CD8-positive, alpha-beta memory T cell (primary cell): ENCODE measurements at regions not wholly inside any gene's neighbourhood (a gene's known extent, or its start where the extent isn't known, plus 50 kb on each side); places are given as distances from the start of the nearest gene placed in this dataset.

ENCODE experiments used
- CTCF ChIA-PET: fragments of 350-600 bp; sonication (Branson Sonifier 250); formaldehyde crosslinking; loops from one replicate; lab custom pipeline; 2021; ENCODE audit warnings: antibody characterized with exemption; lab: Charles Lee
- POLR2A ChIA-PET: fragments of 350-600 bp; sonication (Branson Sonifier 250); formaldehyde crosslinking; loops from one replicate; lab custom pipeline; 2021; ENCODE audit warnings: antibody characterized with exemption; lab: Charles Lee
- DNase-seq, 5 donors: peaks; one replicate each; pipeline versions ENCODE4 v3.0.0 to v3.0.0-alpha.2; 2020 to 2022; ENCODE audit warnings: mixed read lengths in 1 of 5
- H3K27ac ChIP-seq: one replicate; pipeline ENCODE4 v1.7.0; 2013; ENCODE audit warnings: low read depth, mild to moderate bottlenecking, low read length, moderate library complexity
- H3K27me3 ChIP-seq: 2 replicates; pipeline ENCODE4 v1.7.0; 2013; ENCODE audit warnings: low read length, mild to moderate bottlenecking; ENCODE audit not compliant: insufficient read depth, poor library complexity, severe bottlenecking
- H3K36me3 ChIP-seq: 2 replicates; pipeline ENCODE4 v1.7.0; 2013; ENCODE audit warnings: mild to moderate bottlenecking, low read length, moderate library complexity; ENCODE audit not compliant: insufficient read depth
- H3K4me1 ChIP-seq: 2 replicates; pipeline ENCODE4 v1.7.0; 2013; ENCODE audit warnings: mild to moderate bottlenecking, low read length, moderate library complexity; ENCODE audit not compliant: insufficient read depth
- H3K4me3 ChIP-seq: 2 replicates; pipeline ENCODE4 v1.7.0; 2013; ENCODE audit warnings: mild to moderate bottlenecking, low read length
- H3K9me3 ChIP-seq: 2 replicates; pipeline ENCODE4 v1.7.0; 2013; ENCODE audit warnings: mild to moderate bottlenecking, low read length
- H3K27ac Mint-ChIP-seq, 8 donors: one replicate each; pipeline ENCODE4 v1.8.0; 2020 to 2021; ENCODE audit warnings: mixed read lengths in 8 of 8, mild to moderate bottlenecking in 6 of 8, inconsistent platforms in 3 of 8, moderate library complexity in 3 of 8
- H3K27me3 Mint-ChIP-seq, 2 donors: one replicate each; pipeline ENCODE4 v1.8.0; 2020 to 2021; ENCODE audit warnings: mixed read lengths in 2 of 2, mild to moderate bottlenecking in 1 of 2, moderate library complexity in 1 of 2
- H3K36me3 Mint-ChIP-seq, 3 donors: one replicate each; pipeline ENCODE4 v1.8.0; 2020 to 2021; ENCODE audit warnings: mixed read lengths in 3 of 3, inconsistent platforms in 1 of 3, mild to moderate bottlenecking in 1 of 3
- H3K4me1 Mint-ChIP-seq, 3 donors: one replicate each; pipeline ENCODE4 v1.8.0; 2020 to 2021; ENCODE audit warnings: mixed read lengths in 3 of 3, inconsistent platforms in 1 of 3, mild to moderate bottlenecking in 1 of 3
- H3K4me3 Mint-ChIP-seq, 7 donors: one replicate each; pipeline ENCODE4 v1.8.0; 2020 to 2021; ENCODE audit warnings: mixed read lengths in 7 of 7, mild to moderate bottlenecking in 6 of 7, moderate library complexity in 4 of 7, inconsistent platforms in 2 of 7
- H3K9me3 Mint-ChIP-seq, 5 donors: one replicate each; pipeline ENCODE4 v1.8.0; 2020 to 2022; ENCODE audit warnings: mixed read lengths in 5 of 5, mild to moderate bottlenecking in 3 of 5, moderate library complexity in 2 of 5, inconsistent platforms in 1 of 5

DNA sequence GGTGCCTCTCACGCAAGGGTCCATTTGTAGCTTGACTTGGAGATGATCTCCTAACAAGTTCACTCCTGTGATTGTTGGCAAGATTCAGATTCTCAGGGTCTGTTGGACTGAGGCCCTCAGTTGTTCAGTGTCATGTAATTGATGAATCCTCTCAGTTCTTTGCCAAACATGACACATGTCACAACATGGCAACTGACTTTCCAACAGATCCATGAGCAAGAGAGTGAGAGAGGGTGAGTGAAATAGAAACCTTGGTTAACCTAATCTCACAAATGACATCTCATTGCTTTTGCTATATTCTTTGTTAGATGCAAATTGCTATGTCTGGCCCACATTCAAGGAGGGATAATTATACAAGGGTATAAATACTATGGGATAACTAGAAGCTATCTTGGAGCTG lies 231.0 kb upstream of the PCDH10 start:
- Histone ChIP-seq H3K4me1 (no peaks in the 10 kb centered on the region), H3K36me3 (no peaks in the 10 kb centered on the region), H3K27ac (no peak overlapping the region), H3K27me3 (no peaks in the 10 kb centered on the region), H3K4me3 (no peak overlapping the region), H3K9me3 (no peaks in the 10 kb centered on the region)
- ChIA-PET CTCF (no interaction called here), POLR2A (no interaction called here)
- Mint-ChIP-seq H3K9me3 (peaks cover 0 to 9% (median 2%) of the 10 kb centered on the region in 5 donors), H3K36me3 (no peaks in the 10 kb centered on the region), H3K4me1 (no peaks in the 10 kb centered on the region), H3K4me3 (no peak overlapping the region), H3K27me3 (no peaks in the 10 kb centered on the region), H3K27ac (no peak overlapping the region)
- DNase-seq: no peak

DNA sequence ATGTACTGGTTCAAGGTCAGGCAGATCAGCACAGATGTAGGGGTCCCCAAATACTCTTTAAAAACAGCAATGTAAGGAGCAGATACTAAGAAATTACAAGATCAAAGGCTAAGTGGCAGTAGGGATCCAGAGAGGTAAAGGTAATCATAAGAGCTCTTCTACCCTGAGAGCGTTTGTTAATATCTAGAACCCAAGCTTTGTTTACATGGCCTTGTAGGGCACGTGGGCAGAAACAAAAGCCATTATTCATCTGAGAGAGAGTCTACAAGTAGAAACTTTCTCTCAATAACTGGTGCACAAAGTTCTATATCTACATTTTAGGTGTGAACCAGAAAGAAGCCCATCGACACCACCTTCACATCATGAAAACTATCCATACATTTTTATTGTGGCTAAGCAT lies 225.6 kb upstream of the PCDH10 start:
- H3K4me1 ChIP-seq: no peaks in the 10 kb centered on the region
- H3K27me3 ChIP-seq: no peaks in the 10 kb centered on the region
- ChIA-PET POLR2A (no interaction called here), CTCF (no interaction called here)
- no peak for DNase-seq
- Mint-ChIP-seq H3K9me3 (peaks cover 0 to 9% (median 4%) of the 10 kb centered on the region in 5 donors), H3K4me3 (no peak overlapping the region), H3K27ac (no peak overlapping the region), H3K36me3 (no peaks in the 10 kb centered on the region), H3K27me3 (peaks cover 0 to 1% of the 10 kb centered on the region in 2 donors), H3K4me1 (no peaks in the 10 kb centered on the region)
- H3K4me3 ChIP-seq: no peak overlapping the region
- H3K27ac ChIP-seq: no peak overlapping the region
- no peaks in the 10 kb centered on the region for H3K9me3 ChIP-seq
- H3K36me3 ChIP-seq: no peaks in the 10 kb centered on the region

DNA sequence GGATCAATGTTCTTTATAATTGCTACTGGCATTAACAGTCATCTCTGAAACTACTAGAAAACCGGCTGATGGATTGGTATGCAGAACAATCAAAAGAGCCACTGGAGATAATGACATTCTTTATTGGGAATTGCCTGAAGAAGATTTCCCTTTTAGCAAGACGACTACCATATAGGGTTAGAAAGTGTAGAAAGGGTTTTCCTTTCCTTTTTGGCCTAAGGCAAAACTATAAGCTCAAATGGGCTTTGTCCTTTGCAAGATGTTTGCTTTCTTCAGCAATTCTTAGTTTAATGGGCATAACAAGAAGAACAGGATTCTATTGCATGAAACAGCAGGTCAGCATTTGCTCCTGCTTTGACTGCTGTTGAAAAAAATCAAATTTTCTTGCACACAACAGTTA lies 214.2 kb upstream of the PCDH10 start:
- DNase-seq: no peak
- Histone ChIP-seq H3K4me3 (no peak overlapping the region), H3K4me1 (no peaks in the 10 kb centered on the region), H3K36me3 (no peaks in the 10 kb centered on the region), H3K27me3 (no peaks in the 10 kb centered on the region), H3K9me3 (no peaks in the 10 kb centered on the region), H3K27ac (no peak overlapping the region)
- H3K4me3 Mint-ChIP-seq: no peak overlapping the region
- H3K9me3 Mint-ChIP-seq: peaks cover 2 to 10% (median 5%) of the 10 kb centered on the region in 5 donors
- no peak overlapping the region for H3K27ac Mint-ChIP-seq
- H3K4me1 Mint-ChIP-seq: no peaks in the 10 kb centered on the region
- ChIA-PET POLR2A (no interaction called here), CTCF (no interaction called here)
- H3K27me3 Mint-ChIP-seq: no peaks in the 10 kb centered on the region
- H3K36me3 Mint-ChIP-seq: no peaks in the 10 kb centered on the region

DNA sequence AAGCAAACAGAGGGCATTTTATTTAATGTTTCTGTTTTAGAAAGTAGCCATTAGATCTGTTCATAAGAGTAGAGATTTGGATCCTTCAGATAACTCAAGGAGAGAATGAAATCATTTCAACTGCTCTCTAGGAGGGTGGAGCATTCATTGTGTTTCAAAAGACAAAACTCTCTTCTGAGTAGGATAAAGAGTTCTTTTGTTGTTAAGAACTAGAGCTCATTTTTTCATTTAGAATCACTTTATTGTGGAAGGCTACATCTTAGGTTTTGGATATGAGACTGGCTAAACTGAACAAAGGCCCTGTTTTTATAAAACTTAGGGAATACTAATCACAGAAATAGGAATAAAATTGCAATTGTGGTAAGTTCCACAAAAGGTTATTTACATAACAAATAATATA lies 193.9 kb upstream of the PCDH10 start:
- no peaks in the 10 kb centered on the region for H3K36me3 Mint-ChIP-seq

DNA sequence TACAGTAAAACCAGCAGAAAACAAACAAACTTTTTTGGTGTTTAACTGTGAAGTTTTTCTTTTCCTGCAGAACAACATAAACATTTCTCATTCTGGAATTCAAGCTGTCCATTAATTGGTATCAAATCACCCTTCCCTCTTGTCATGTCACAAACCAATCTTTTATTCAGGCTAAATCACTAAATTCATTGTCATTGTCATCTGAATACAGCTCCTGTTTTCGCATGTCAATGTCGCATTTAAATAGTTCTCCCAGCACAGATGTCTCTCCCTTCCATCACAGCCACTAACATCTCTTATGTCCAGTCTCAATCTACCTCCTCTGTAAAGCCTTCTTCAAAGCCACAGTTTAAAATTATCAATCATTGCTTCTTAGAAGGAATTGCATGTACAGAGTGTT lies 192.1 kb upstream of the PCDH10 start:
- H3K9me3 Mint-ChIP-seq: peaks cover 1 to 16% (median 6%) of the 10 kb centered on the region in 5 donors
- no peaks in the 10 kb centered on the region for H3K27me3 ChIP-seq
- no peaks in the 10 kb centered on the region for H3K36me3 Mint-ChIP-seq
- no peak for DNase-seq
- H3K4me1 Mint-ChIP-seq: no peaks in the 10 kb centered on the region
- no peaks in the 10 kb centered on the region for H3K4me1 ChIP-seq
- H3K4me3 ChIP-seq: no peak overlapping the region
- no peak overlapping the region for H3K27ac ChIP-seq
- no peaks in the 10 kb centered on the region for H3K27me3 Mint-ChIP-seq
- H3K36me3 ChIP-seq: no peaks in the 10 kb centered on the region
- ChIA-PET CTCF (no interaction called here), POLR2A (no interaction called here)
- H3K9me3 ChIP-seq: no peaks in the 10 kb centered on the region
- H3K4me3 Mint-ChIP-seq: no peak overlapping the region
- no peak overlapping the region for H3K27ac Mint-ChIP-seq

More for the DNA sequence above, 193.9 kb upstream of the PCDH10 start:
- ChIA-PET POLR2A (no interaction called here), CTCF (no interaction called here)
- H3K4me3 ChIP-seq: no peak overlapping the region
- Mint-ChIP-seq H3K4me3 (no peak overlapping the region), H3K27ac (no peak overlapping the region), H3K9me3 (peaks cover 4 to 26% (median 11%) of the 10 kb centered on the region in 5 donors), H3K4me1 (no peaks in the 10 kb centered on the region), H3K27me3 (no peaks in the 10 kb centered on the region)
- H3K27ac ChIP-seq: no peak overlapping the region
- no peak for DNase-seq
- no peaks in the 10 kb centered on the region for H3K9me3 ChIP-seq
- no peaks in the 10 kb centered on the region for H3K36me3 ChIP-seq
- H3K27me3 ChIP-seq: no peaks in the 10 kb centered on the region
- no peaks in the 10 kb centered on the region for H3K4me1 ChIP-seq

DNA sequence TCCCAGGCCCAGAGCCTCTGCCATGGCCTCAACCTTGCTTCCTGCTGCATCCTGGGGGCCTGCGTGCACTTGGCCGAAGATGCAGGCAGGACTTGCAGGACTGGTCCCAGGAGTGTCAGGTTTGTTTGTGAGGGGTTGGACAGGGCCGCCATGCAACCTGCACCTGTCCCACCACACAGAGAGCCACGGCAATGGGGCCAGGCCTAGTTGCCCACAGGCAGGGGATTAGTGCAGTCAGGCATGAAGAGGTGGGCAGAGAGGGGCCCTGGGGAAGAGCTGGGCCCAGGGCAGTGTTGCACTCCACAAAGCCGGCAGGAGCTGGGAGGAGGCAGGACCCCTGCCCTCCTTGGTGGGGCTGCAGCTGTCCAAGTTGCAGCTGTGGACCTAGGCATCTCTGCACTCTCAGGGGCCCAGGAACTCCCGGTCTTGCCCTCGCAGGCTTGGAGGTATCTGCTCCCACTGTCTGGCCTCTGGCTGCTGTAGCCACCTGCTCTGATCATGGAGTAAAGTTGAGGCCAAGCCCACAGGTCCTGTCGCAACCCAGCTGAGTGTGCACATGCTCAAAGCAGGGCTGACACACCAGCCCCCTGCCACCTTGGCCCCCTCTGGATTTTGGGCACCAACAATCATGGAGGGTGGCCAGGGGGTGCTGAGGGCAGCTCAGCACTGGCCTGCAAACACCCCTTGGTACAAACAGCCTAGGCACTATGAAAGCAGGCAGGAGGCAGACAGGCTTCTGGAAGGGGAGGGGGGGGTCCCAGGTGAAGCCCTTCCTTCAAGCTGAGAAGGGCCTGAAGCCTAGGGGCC lies 190.4 kb upstream of the PCDH10 start:
- Mint-ChIP-seq H3K27me3 (no peaks in the 10 kb centered on the region), H3K9me3 (peaks cover 0 to 16% (median 4%) of the 10 kb centered on the region in 5 donors), H3K4me1 (no peaks in the 10 kb centered on the region), H3K4me3 (no peak overlapping the region), H3K36me3 (no peaks in the 10 kb centered on the region), H3K27ac (no peak overlapping the region)
- no peaks in the 10 kb centered on the region for H3K9me3 ChIP-seq
- no peaks in the 10 kb centered on the region for H3K4me1 ChIP-seq
- ChIA-PET POLR2A (no interaction called here), CTCF (no interaction called here)
- H3K36me3 ChIP-seq: no peaks in the 10 kb centered on the region
- no peak overlapping the region for H3K4me3 ChIP-seq
- no peak for DNase-seq
- H3K27me3 ChIP-seq: no peaks in the 10 kb centered on the region
- H3K27ac ChIP-seq: no peak overlapping the region

DNA sequence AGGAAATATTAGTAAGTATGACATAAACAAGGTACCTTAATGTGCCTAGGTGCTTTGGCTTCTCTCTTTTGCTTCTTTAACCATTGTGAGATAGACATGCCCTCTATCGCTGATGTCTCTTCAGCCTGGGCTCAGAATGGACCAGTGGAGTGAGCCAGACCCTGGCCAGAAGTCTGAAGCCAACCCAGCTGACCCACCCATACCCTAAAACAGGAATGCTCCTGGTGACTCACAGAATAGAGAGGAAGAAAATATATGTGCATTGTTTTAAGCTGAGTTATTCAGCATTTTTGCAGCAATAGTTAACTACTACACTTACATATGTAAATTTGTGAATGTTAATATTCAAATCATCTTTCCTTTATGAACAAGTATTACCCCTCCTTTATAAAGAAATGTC lies 167.5 kb upstream of the PCDH10 start:
- no peak overlapping the region for H3K4me3 Mint-ChIP-seq
- Histone ChIP-seq H3K9me3 (no peaks in the 10 kb centered on the region), H3K27ac (no peak overlapping the region), H3K4me3 (no peak overlapping the region), H3K36me3 (no peaks in the 10 kb centered on the region), H3K4me1 (no peaks in the 10 kb centered on the region), H3K27me3 (no peaks in the 10 kb centered on the region)
- POLR2A ChIA-PET: no interaction called here
- no peak overlapping the region for H3K27ac Mint-ChIP-seq
- CTCF ChIA-PET: no interaction called here
- no peak for DNase-seq
- H3K36me3 Mint-ChIP-seq: no peaks in the 10 kb centered on the region
- H3K27me3 Mint-ChIP-seq: no peaks in the 10 kb centered on the region
- peaks cover 2 to 24% (median 6%) of the 10 kb centered on the region in 5 donors for H3K9me3 Mint-ChIP-seq
- H3K4me1 Mint-ChIP-seq: no peaks in the 10 kb centered on the region

DNA sequence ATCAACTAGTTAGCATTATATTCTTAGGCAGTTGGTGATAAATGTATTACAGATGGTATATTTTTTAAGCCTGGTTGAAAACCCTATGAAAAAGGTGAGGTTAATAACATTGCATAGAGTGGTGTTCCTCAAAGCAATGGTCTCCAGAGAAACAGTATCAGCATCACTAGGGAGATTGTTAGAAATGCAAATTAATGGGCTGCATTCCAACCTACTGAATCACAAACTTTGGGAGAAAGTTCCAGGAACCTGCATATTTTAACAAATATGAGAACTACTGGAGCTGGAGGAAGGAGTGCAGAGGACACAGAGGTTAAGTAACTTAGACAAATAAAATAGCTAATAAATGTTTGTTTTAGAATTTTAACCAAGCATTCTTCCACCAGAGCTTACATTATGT lies 166.9 kb upstream of the PCDH10 start:
- POLR2A ChIA-PET: no interaction called here
- no peaks in the 10 kb centered on the region for H3K4me1 Mint-ChIP-seq
- no peaks in the 10 kb centered on the region for H3K9me3 ChIP-seq
- H3K4me3 ChIP-seq: no peak overlapping the region
- CTCF ChIA-PET: no interaction called here
- H3K27me3 Mint-ChIP-seq: no peaks in the 10 kb centered on the region
- no peaks in the 10 kb centered on the region for H3K27me3 ChIP-seq
- H3K36me3 ChIP-seq: no peaks in the 10 kb centered on the region
- H3K36me3 Mint-ChIP-seq: no peaks in the 10 kb centered on the region
- H3K27ac ChIP-seq: no peak overlapping the region
- no peak overlapping the region for H3K27ac Mint-ChIP-seq
- H3K4me1 ChIP-seq: no peaks in the 10 kb centered on the region
- no peak for DNase-seq
- H3K4me3 Mint-ChIP-seq: no peak overlapping the region
- H3K9me3 Mint-ChIP-seq: peaks cover 2 to 22% (median 5%) of the 10 kb centered on the region in 5 donors
